ENCODE measurements at regions not wholly inside any gene's neighbourhood (a gene's known extent, or its start where the extent isn't known, plus 50 kb on each side); places are given as distances from the start of the nearest gene placed in this dataset.

- Mint-ChIP-seq H3K36me3 (ENCODE audit: low read depth) (no peaks in the 10 kb centered on the region), H3K4me1 (peaks cover 37% of the 10 kb centered on the region), H3K9me3 (no peaks in the 10 kb centered on the region), H3K27ac (peak overlapping the region; percentile 49), H3K4me3 (no peak overlapping the region), H3K27me3 (ENCODE audit: low read depth, poor library complexity) (peaks cover 4% of the 10 kb centered on the region)
- TF ChIP-seq CTCF (IDR thresholded peaks at IDR 0.05), result no peak
- no peak for DNase-seq
Measured at GRCh38 chr4:57320849-57321248, 210.7 kb upstream of the IGFBP7 start.

DNA sequence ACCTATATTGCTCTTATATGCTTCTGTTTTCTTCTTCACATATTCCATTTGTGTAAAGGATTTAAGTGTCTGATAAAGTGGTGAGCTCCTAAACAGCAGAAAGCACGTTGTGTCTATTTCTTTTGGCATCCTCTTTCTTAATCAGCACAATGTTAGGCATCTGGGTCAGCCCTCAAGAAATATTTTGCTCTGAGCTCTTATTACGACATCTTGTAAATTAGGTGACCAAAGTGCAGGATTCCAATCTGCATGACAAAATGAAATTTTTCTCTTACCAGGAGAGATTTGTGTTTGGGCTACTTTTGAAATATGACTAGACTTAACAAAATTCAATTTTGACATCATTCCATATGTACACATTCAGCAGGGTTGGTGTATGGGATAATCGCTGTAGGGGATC lies 210.0 kb upstream of the IGFBP7 start:
- no peak for TF ChIP-seq CTCF (IDR thresholded peaks at IDR 0.05)
- H3K27me3 Mint-ChIP-seq (ENCODE audit: low read depth, poor library complexity), result peaks cover 4% of the 10 kb centered on the region
- no peaks in the 10 kb centered on the region for H3K9me3 Mint-ChIP-seq
- no peaks in the 10 kb centered on the region for H3K36me3 Mint-ChIP-seq (ENCODE audit: low read depth)
- peaks cover 37% of the 10 kb centered on the region for H3K4me1 Mint-ChIP-seq
- no peak overlapping the region for H3K4me3 Mint-ChIP-seq
- H3K27ac Mint-ChIP-seq, result no peak overlapping the region
- no peak for DNase-seq

DNA sequence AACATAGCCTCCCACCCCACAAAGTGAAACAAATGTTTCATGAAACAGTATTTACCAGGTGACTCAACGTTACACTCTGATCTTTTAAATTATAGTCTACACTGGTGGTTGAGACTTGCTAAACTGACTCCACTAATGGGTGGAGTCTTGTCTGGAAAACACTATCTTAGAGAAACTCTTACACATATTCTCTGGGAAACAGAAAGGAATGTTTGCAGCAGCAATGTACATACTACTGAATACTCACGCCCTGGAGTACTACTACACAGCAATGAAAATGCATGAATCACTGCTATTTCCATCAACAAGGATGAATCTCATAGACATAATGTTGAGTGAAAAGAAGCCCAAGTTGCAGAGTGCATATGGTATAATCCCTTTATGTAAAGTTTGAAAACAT lies 208.5 kb upstream of the IGFBP7 start:
- Mint-ChIP-seq H3K27ac (no peak overlapping the region), H3K27me3 (ENCODE audit: low read depth, poor library complexity) (no peaks in the 10 kb centered on the region), H3K9me3 (no peaks in the 10 kb centered on the region), H3K4me1 (peaks cover 41% of the 10 kb centered on the region), H3K36me3 (ENCODE audit: low read depth) (no peaks in the 10 kb centered on the region), H3K4me3 (no peak overlapping the region)
- DNase-seq, result no peak
- no peak for TF ChIP-seq CTCF (IDR thresholded peaks at IDR 0.05)

DNA sequence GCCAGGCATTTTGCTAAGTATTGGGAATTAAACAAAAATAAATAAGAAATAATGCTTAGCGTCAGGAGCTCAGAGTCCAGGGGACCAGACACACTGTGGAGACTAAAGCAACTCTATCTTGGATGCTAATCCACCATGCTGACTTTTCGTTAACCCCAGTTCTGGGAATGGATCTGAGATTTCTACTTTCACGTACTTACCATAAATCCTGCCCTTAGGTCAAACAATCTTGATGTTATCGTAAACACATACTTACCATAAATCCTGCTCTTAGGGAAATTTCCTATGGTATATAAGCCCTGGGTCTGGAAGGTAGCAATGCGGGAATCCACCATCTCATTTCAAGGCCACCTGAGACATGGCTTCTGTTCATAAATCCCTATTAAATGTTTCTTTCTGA lies 204.5 kb upstream of the IGFBP7 start:
- TF ChIP-seq CTCF (IDR thresholded peaks at IDR 0.05), result no peak
- H3K36me3 Mint-ChIP-seq (ENCODE audit: low read depth), result no peaks in the 10 kb centered on the region
- H3K4me3 Mint-ChIP-seq, result no peak overlapping the region
- H3K4me1 Mint-ChIP-seq, result peaks cover 14% of the 10 kb centered on the region
- H3K27me3 Mint-ChIP-seq (ENCODE audit: low read depth, poor library complexity), result peaks cover 7% of the 10 kb centered on the region
- H3K9me3 Mint-ChIP-seq, result no peaks in the 10 kb centered on the region
- no peak for DNase-seq
- no peak overlapping the region for H3K27ac Mint-ChIP-seq

- no peak overlapping the region for H3K4me3 Mint-ChIP-seq
- H3K27ac Mint-ChIP-seq, result no peak overlapping the region
- DNase-seq, result no peak
- no peak for TF ChIP-seq CTCF (IDR thresholded peaks at IDR 0.05)
- peaks cover 18% of the 10 kb centered on the region for H3K4me1 Mint-ChIP-seq
- H3K9me3 Mint-ChIP-seq, result no peaks in the 10 kb centered on the region
- H3K27me3 Mint-ChIP-seq (ENCODE audit: low read depth, poor library complexity), result peaks cover 7% of the 10 kb centered on the region
- no peaks in the 10 kb centered on the region for H3K36me3 Mint-ChIP-seq (ENCODE audit: low read depth)
Measured at GRCh38 chr4:57312296-57312695, 202.1 kb upstream of the IGFBP7 start.

DNA sequence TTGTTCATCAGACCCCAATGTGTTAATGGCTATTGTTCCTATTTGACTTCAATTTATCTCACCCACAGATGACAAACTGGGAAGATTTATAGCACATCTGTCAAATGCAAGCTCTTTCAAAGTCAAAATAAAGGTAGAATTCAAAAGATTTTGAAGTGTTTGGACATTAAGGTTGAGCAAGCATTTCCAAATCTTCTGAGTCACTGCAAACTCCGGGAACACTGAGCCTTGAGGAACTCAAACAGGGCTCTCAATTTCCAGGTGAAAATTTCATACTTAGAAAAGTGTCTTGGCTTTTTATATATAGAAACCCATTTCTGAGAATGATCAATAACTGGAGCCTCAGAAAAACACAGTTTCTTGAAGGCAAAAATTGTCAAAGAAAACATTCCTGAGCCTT lies 199.5 kb upstream of the IGFBP7 start:
- Mint-ChIP-seq H3K36me3 (ENCODE audit: low read depth) (no peaks in the 10 kb centered on the region), H3K4me3 (no peak overlapping the region), H3K4me1 (peaks cover 33% of the 10 kb centered on the region), H3K27me3 (ENCODE audit: low read depth, poor library complexity) (peaks cover 7% of the 10 kb centered on the region), H3K27ac (no peak overlapping the region), H3K9me3 (peaks cover 4% of the 10 kb centered on the region)
- DNase-seq, result no peak
- no peak for TF ChIP-seq CTCF (IDR thresholded peaks at IDR 0.05)
